ENCODE measurements at regions not wholly inside any gene's neighbourhood (a gene's known extent, or its start where the extent isn't known, plus 50 kb on each side); places are given as distances from the start of the nearest gene placed in this dataset.

- no peak overlapping the region for H3K9ac ChIP-seq (ENCODE audit: control insufficient read depth, insufficient read depth, low read length)
- no peaks in the 10 kb centered on the region for H4K20me1 ChIP-seq (ENCODE audit: control insufficient read depth, insufficient read depth)
- ATAC-seq, result peak; percentile 73
- TF ChIP-seq CTCF (IDR thresholded peaks at IDR 0.05 in 2 of 3, conservative IDR thresholded peaks at IDR 0.05 in 1 of 3; ENCODE audit: control insufficient read depth in 2 of 3, extremely low read depth in 1 of 3, insufficient read depth in 1 of 3, low read depth in 3 of 3, low read length in 3 of 3) (peak in 2 of 3 experiments; percentile 5 to 28; a peak in 1 of 6 replicates), ATF7 (IDR thresholded peaks at IDR 0.05; ENCODE audit: low read depth) (no peak), RAD21 (IDR thresholded peaks at IDR 0.05; ENCODE audit: insufficient read depth, low read depth, low read length) (peak; percentile 37; the same call in 1 of the 2 replicates)
- no peaks in the 10 kb centered on the region for H3K9me3 ChIP-seq (replicated peaks; ENCODE audit: control insufficient read depth, insufficient read depth, low read length)
- no peaks in the 10 kb centered on the region for H3K4me1 ChIP-seq (ENCODE audit: control insufficient read depth, insufficient read depth, low read length)
- FAIRE-seq, result no peak
- no peak overlapping the region for H3K27ac ChIP-seq (ENCODE audit: control insufficient read depth, insufficient read depth)
- H2AFZ ChIP-seq (ENCODE audit: control insufficient read depth, low read depth, low read length), result no peak overlapping the region
- WGBS (ENCODE audit: insufficient coverage, insufficient replicate concordance, low lambda C conversion rate, missing lambda C conversion rate), result 35% methylated on average over 4 of the region's 4 CpGs
- POLR2A ChIA-PET, result no interaction called here
- no peaks in the 10 kb centered on the region for H3K36me3 ChIP-seq (ENCODE audit: control insufficient read depth in 2 of 2, insufficient read depth in 2 of 2, low read length in 1 of 2)
- CTCF ChIA-PET, result no interaction called here
- no peak overlapping the region for H3K4me3 ChIP-seq
- DNase-seq (ENCODE audit: low read depth, low spot score), result no peak
- H3K27me3 ChIP-seq (replicated peaks in 1 of 2; ENCODE audit: control insufficient read depth in 2 of 2, insufficient read depth in 2 of 2, low read length in 1 of 2), result no peaks in the 10 kb centered on the region
- intact Hi-C loops (cut with micrococcal nuclease; ENCODE audit: unreplicated experiment) (no loop called here), in situ Hi-C loops (cut with MboI) (no loop called here)
- no peaks in the 10 kb centered on the region for H3K79me2 ChIP-seq (ENCODE audit: control insufficient read depth, insufficient read depth, low read length)
- RAD21 ChIA-PET (ENCODE audit: unreplicated experiment), result no interaction called here
- no TSS peak for BruUV-seq (replicated peaks)
- SMC1A ChIA-PET (ENCODE audit: uncharacterized antibody, unreplicated experiment), result no interaction called here
- H3K4me2 ChIP-seq (ENCODE audit: control insufficient read depth, insufficient read depth), result no peak overlapping the region
Measured at GRCh38 chr1:191831572-191831971, 326.7 kb upstream of the RGS18 start.

GRCh38 chr1:191839891-191840290, 318.4 kb upstream of the RGS18 start:
- DNase-seq (ENCODE audit: low read depth, low spot score), result no peak
- CTCF ChIA-PET, result no interaction called here
- Histone ChIP-seq H3K4me3 (no peak overlapping the region), H3K27ac (ENCODE audit: control insufficient read depth, insufficient read depth) (no peak overlapping the region), H3K4me2 (ENCODE audit: control insufficient read depth, insufficient read depth) (no peak overlapping the region), H3K9ac (ENCODE audit: control insufficient read depth, insufficient read depth, low read length) (no peak overlapping the region), H2AFZ (ENCODE audit: control insufficient read depth, low read depth, low read length) (no peak overlapping the region), H3K36me3 (ENCODE audit: control insufficient read depth in 2 of 2, insufficient read depth in 2 of 2, low read length in 1 of 2) (no peaks in the 10 kb centered on the region), H3K79me2 (ENCODE audit: control insufficient read depth, insufficient read depth, low read length) (no peaks in the 10 kb centered on the region), H4K20me1 (ENCODE audit: control insufficient read depth, insufficient read depth) (no peaks in the 10 kb centered on the region), H3K4me1 (ENCODE audit: control insufficient read depth, insufficient read depth, low read length) (no peaks in the 10 kb centered on the region), H3K27me3 (replicated peaks in 1 of 2; ENCODE audit: control insufficient read depth in 2 of 2, insufficient read depth in 2 of 2, low read length in 1 of 2) (no peaks in the 10 kb centered on the region), H3K9me3 (replicated peaks; ENCODE audit: control insufficient read depth, insufficient read depth, low read length) (no peaks in the 10 kb centered on the region)
- in situ Hi-C loops (cut with MboI) (no loop called here), intact Hi-C loops (cut with micrococcal nuclease; ENCODE audit: unreplicated experiment) (no loop called here)
- SMC1A ChIA-PET (ENCODE audit: uncharacterized antibody, unreplicated experiment), result no interaction called here
- no peak for ATAC-seq
- RAD21 ChIA-PET (ENCODE audit: unreplicated experiment), result no interaction called here
- 7% methylated on average over 2 of the region's 2 CpGs for WGBS (ENCODE audit: insufficient coverage, insufficient replicate concordance, low lambda C conversion rate, missing lambda C conversion rate)
- POLR2A ChIA-PET, result no interaction called here
- BruUV-seq (replicated peaks), result no TSS peak
- no peak for FAIRE-seq
- TF ChIP-seq ZNF592 (IDR thresholded peaks at IDR 0.05), result no peak
- TF ChIP-seq ATF2 (IDR thresholded peaks at IDR 0.05; ENCODE audit: low read length), result no peak
- TF ChIP-seq CBFB (IDR thresholded peaks at IDR 0.05; ENCODE audit: low read depth), result no peak
- TF ChIP-seq ATF3 (IDR thresholded peaks at IDR 0.05; ENCODE audit: borderline replicate concordance, extremely low read depth, low read depth, low read length), result no peak
- TF ChIP-seq FOXM1 (IDR thresholded peaks at IDR 0.05; ENCODE audit: low read depth, low read length), result no peak
- TF ChIP-seq RFX5 (IDR thresholded peaks at IDR 0.05; ENCODE audit: low read depth, low read length), result no peak
- no peak for TF ChIP-seq ZBED1 (IDR thresholded peaks at IDR 0.05; ENCODE audit: borderline replicate concordance)
- no peak for TF ChIP-seq TCF12 (IDR thresholded peaks at IDR 0.05; ENCODE audit: low read depth, low read length)

Measured in GM12878 (cell line).